Natural killer cell (primary cell): ENCODE measurements at regions not wholly inside any gene's neighbourhood (a gene's known extent, or its start where the extent isn't known, plus 50 kb on each side); places are given as distances from the start of the nearest gene placed in this dataset.

Experiments used
- ATAC-seq, 3 donors: fragments of 150-1000 bp in 2 of 3; fragments of 200-7000 bp in 1 of 3; cut with Tn5 transposase; 1 replicate in 1 of 3; 2 replicates in 2 of 3; pipeline ENCODE4 v1.10.0; 2021; ENCODE audit warnings: mild to moderate bottlenecking in 2 of 3, moderate library complexity in 2 of 3
- DNase-seq, 2 donors: peaks; one replicate each; pipeline versions ENCODE4 v3.0.0 to v3.0.0-alpha.2; 2013 to 2021; ENCODE audit warnings: mixed read lengths in 1 of 2
- H3K27ac ChIP-seq: one replicate; pipeline ENCODE4 v1.5.1; 2013; ENCODE audit warnings: mild to moderate bottlenecking, low read length
- H3K27me3 ChIP-seq: one replicate; pipeline ENCODE4 v1.6.1; 2013; ENCODE audit warnings: low read length; ENCODE audit not compliant: control insufficient read depth, insufficient read depth
- H3K36me3 ChIP-seq: one replicate; pipeline ENCODE4 v1.6.1; 2013; ENCODE audit warnings: low read length; ENCODE audit not compliant: control insufficient read depth, insufficient read depth
- H3K4me1 ChIP-seq: one replicate; pipeline ENCODE4 v1.6.1; 2013; ENCODE audit warnings: low read length; ENCODE audit not compliant: control insufficient read depth, insufficient read depth
- H3K4me3 ChIP-seq: one replicate; pipeline ENCODE4 v1.5.1; 2013; ENCODE audit warnings: low read length
- H3K9me3 ChIP-seq: one replicate; pipeline ENCODE4 v1.6.1; 2013; ENCODE audit warnings: low read length; ENCODE audit not compliant: control insufficient read depth, insufficient read depth
- H3K27ac Mint-ChIP-seq, 2 donors: one replicate each; pipeline ENCODE4 v1.8.0; 2022; ENCODE audit warnings: mild to moderate bottlenecking in 2 of 2, mixed read lengths in 2 of 2, moderate library complexity in 1 of 2
- H3K27me3 Mint-ChIP-seq, 2 donors: one replicate each; pipeline ENCODE4 v1.8.0; 2022; ENCODE audit warnings: low read depth in 2 of 2, mixed read lengths in 2 of 2
- H3K36me3 Mint-ChIP-seq: one replicate; pipeline ENCODE4 v1.8.0; 2022; ENCODE audit warnings: mixed read lengths
- H3K4me1 Mint-ChIP-seq, 2 donors: one replicate each; pipeline ENCODE4 v1.8.0; 2022; ENCODE audit warnings: mixed read lengths in 2 of 2
- H3K4me3 Mint-ChIP-seq: one replicate; pipeline ENCODE4 v1.8.0; 2022; ENCODE audit warnings: mild to moderate bottlenecking, moderate library complexity, mixed read lengths
- H3K9me3 Mint-ChIP-seq, 2 donors: one replicate each; pipeline ENCODE4 v1.8.0; 2022; ENCODE audit warnings: mixed read lengths in 2 of 2
- CTCF ChIP-seq: fragments of 200-600 bp; IDR thresholded peaks from one replicate; pipeline ENCODE4 v1.8.0; 2022; ENCODE audit warnings: antibody characterized with exemption
- WGBS: methylation state at CpG from one replicate; pipeline ENCODE4 v1.1.7; 2013; ENCODE audit warnings: missing lambda C conversion rate; ENCODE audit not compliant: insufficient coverage; 5-methylcytosine and 5-hydroxymethylcytosine counted together
- intact Hi-C: fragments of 100-400 bp; cut with micrococcal nuclease; formaldehyde crosslinking; loops from one replicate; pipeline ENCODE4 v1.14.2; 2022

DNA sequence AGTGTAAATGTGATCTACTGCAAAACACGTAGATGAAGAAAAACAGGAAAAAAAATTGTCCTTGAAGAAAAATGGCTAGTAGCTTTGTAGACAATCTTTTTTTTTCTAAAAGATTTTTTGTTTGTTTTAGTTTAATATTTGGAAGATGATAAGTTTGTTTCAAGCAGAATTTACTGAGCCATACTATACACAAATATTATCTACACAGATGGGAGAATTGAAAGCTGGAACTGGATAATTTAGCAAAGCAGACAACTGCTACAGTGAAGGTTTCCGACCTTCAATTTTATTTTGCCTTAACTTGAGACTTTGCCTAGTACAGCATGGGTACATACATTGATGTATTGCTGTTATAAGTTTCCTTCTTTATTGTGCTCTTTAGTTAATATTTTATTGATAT, 313.0 kb upstream of the PDGFD start:
- Histone ChIP-seq H3K9me3 (no peaks in the 10 kb centered on the region), H3K27ac (no peak overlapping the region), H3K4me1 (no peaks in the 10 kb centered on the region), H3K27me3 (no peaks in the 10 kb centered on the region), H3K36me3 (no peaks in the 10 kb centered on the region), H3K4me3 (no peak overlapping the region)
- intact Hi-C loops = no loop called here
- H3K36me3 Mint-ChIP-seq = peaks cover 9% of the 10 kb centered on the region
- H3K4me3 Mint-ChIP-seq = no peak overlapping the region
- no peak for ATAC-seq
- no peaks in the 10 kb centered on the region for H3K4me1 Mint-ChIP-seq
- H3K27ac Mint-ChIP-seq = no peak overlapping the region
- TF ChIP-seq CTCF = no peak
- WGBS = 78% methylated on average over 2 of the region's 2 CpGs
- no peak for DNase-seq
- no peaks in the 10 kb centered on the region for H3K27me3 Mint-ChIP-seq
- peaks cover 0 to 6% of the 10 kb centered on the region in 2 donors for H3K9me3 Mint-ChIP-seq

DNA sequence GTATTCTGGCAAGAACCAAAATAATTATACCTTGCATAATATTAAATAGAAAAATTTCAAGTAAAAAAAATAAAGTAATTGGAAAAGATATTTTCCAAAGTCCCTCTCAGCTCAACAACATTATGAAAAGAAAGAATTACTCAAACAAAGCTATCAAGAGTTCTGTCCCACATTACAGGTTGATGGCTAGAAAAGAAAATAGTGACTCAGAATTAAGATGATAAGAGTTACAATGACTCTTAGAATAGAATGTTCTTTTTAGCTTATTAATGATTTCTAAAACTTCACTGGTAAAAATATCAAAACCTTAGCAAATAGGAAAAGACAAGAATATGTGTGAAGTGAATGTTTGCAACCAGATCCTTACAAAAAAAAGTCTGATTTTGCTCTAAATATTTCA, 312.5 kb upstream of the PDGFD start:
- H3K36me3 Mint-ChIP-seq = peaks cover 5% of the 10 kb centered on the region
- Histone ChIP-seq H3K27me3 (no peaks in the 10 kb centered on the region), H3K36me3 (no peaks in the 10 kb centered on the region), H3K9me3 (no peaks in the 10 kb centered on the region), H3K27ac (no peak overlapping the region), H3K4me1 (no peaks in the 10 kb centered on the region), H3K4me3 (no peak overlapping the region)
- H3K4me1 Mint-ChIP-seq = no peaks in the 10 kb centered on the region
- no peak for TF ChIP-seq CTCF
- no peak overlapping the region for H3K27ac Mint-ChIP-seq
- H3K4me3 Mint-ChIP-seq = no peak overlapping the region
- ATAC-seq (no peak), DNase-seq (no peak)
- peaks cover 0 to 5% of the 10 kb centered on the region in 2 donors for H3K9me3 Mint-ChIP-seq
- intact Hi-C loops = no loop called here
- no peaks in the 10 kb centered on the region for H3K27me3 Mint-ChIP-seq

DNA sequence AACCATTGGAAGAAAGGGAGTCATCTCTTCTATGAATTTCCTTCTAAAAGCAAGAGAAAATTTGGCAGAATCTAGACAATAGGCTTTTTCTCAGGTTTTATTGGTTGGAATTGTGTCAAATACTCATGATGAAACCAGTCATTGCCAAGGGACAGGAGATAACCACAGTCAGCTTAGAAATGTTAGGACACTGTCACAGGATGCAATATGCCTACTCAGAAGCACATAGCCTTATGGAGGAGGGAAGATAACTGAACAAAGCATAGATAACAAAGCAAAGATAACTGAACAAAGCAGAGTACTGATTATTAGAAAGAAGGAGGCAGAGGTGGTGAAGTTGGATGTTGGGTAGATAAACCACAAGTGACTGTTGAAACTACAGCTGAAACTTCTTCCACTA, 303.5 kb upstream of the PDGFD start:
- intact Hi-C loops = no loop called here
- no peaks in the 10 kb centered on the region for H3K27me3 Mint-ChIP-seq
- H3K36me3 Mint-ChIP-seq = no peaks in the 10 kb centered on the region
- H3K27ac Mint-ChIP-seq = no peak overlapping the region
- Histone ChIP-seq H3K9me3 (no peaks in the 10 kb centered on the region), H3K27me3 (no peaks in the 10 kb centered on the region), H3K27ac (no peak overlapping the region), H3K36me3 (no peaks in the 10 kb centered on the region), H3K4me3 (no peak overlapping the region), H3K4me1 (no peaks in the 10 kb centered on the region)
- no peak overlapping the region for H3K4me3 Mint-ChIP-seq
- no peak for DNase-seq
- TF ChIP-seq CTCF = no peak
- H3K4me1 Mint-ChIP-seq = no peaks in the 10 kb centered on the region
- no peak for ATAC-seq
- H3K9me3 Mint-ChIP-seq = no peaks in the 10 kb centered on the region

- intact Hi-C loops = no loop called here
- Histone ChIP-seq H3K4me3 (no peak overlapping the region), H3K27ac (no peak overlapping the region), H3K36me3 (no peaks in the 10 kb centered on the region), H3K4me1 (no peaks in the 10 kb centered on the region), H3K9me3 (no peaks in the 10 kb centered on the region), H3K27me3 (no peaks in the 10 kb centered on the region)
- Mint-ChIP-seq H3K4me1 (no peaks in the 10 kb centered on the region), H3K27me3 (no peaks in the 10 kb centered on the region), H3K36me3 (no peaks in the 10 kb centered on the region), H3K4me3 (no peak overlapping the region), H3K9me3 (no peaks in the 10 kb centered on the region), H3K27ac (no peak overlapping the region)
- no peak for TF ChIP-seq CTCF
- WGBS = 85% methylated on average over 1 of the region's 1 CpG
- DNase-seq = no peak
- no peak for ATAC-seq
Observed at GRCh38 chr11:104465321-104465720, 301.4 kb upstream of the PDGFD start.
